Right renal cortex interstitium (tissue), 3 donors: ENCODE measurements at regions not wholly inside any gene's neighbourhood (a gene's known extent, or its start where the extent isn't known, plus 50 kb on each side); places are given as distances from the start of the nearest gene placed in this dataset.

Experiments used
- DNase-seq, 3 donors: peaks; one replicate each; pipeline ENCODE4 v3.0.0-alpha.2; 2013; ENCODE audit warnings: low read depth in 3 of 3, low spot score in 2 of 3

DNA sequence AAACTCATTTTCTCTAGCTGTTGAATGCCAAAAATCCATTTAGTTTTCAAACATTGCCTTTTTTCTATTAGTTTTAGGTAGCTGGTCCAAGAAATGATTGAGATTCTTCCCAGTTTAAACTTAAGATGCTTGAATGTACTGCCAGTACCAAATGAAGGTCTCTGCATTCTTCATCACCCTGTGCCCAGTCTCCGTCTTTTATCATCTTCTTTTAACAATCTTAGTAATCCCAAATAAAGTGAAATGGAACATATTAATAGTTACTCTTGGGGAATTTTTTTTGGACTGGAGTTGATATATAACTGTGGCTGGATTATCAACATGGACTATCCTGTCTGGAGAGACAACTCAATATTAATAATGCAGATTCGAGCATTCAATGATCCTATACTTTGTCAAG, 54.1 kb upstream of the PCED1B start:
- DNase-seq: no peak

DNA sequence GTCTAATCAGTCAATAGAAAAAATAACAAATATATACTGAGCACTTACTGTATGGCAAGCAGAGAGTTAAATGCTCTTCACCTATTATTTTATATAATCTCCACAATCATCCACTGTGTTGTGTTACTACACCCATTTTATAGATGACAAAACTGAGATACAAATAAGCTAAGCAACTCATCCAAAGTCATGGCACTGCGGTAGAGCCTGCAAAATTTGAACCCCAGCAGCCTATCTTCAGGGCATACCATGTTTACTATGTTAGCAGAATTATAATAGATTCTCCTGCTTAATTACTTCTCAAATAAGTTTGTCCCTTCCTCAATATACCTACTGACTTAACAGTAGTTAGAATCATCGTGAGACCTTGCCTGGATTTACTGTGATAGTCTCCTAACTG, 53.6 kb upstream of the PCED1B start:
- DNase-seq: no peak

- DNase-seq: no peak
These were observed 53.1 kb upstream of the PCED1B start for GRCh38 chr12:47026291-47026690.
